GM18867 (cell line): ENCODE measurements at regions not wholly inside any gene's neighbourhood (a gene's known extent, or its start where the extent isn't known, plus 50 kb on each side); places are given as distances from the start of the nearest gene placed in this dataset.

ENCODE experiments used
- ATAC-seq: cut with Tn5 transposase; IDR thresholded peaks from one replicate; pipeline ENCODE4 v1.9.1; 2021; ENCODE audit warnings: mild to moderate bottlenecking, moderate library complexity; ENCODE audit not compliant: unreplicated experiment

- ATAC-seq: no peak
These were observed 180.4 kb downstream of the URI1 start for GRCh38 chr19:30122431-30122830.

GRCh38 chr19:30123119-30123518, 181.1 kb downstream of the URI1 start:
- no peak for ATAC-seq

DNA sequence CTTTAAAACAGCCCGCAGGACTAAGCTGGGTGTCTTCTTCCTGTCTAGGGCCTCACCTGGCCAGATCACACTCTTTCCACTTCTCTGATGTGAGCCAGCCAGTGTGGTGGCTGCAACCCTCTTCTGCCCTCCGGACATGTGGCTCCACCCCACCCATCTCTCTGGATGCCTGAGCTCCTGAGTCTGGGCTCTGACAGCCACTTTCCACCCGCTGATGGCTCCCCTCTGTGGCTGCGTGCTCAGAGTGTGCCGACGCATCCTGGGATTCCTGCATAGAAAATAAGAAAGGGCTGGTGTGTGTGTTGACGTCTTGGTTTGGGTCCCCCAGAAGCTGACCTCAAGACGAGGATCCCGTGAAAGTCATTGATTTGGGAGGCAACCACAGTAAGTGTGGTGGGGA, 181.6 kb downstream of the URI1 start:
- no peak for ATAC-seq

- ATAC-seq: no peak
These were observed 186.2 kb downstream of the URI1 start for GRCh38 chr19:30128211-30128610.

DNA sequence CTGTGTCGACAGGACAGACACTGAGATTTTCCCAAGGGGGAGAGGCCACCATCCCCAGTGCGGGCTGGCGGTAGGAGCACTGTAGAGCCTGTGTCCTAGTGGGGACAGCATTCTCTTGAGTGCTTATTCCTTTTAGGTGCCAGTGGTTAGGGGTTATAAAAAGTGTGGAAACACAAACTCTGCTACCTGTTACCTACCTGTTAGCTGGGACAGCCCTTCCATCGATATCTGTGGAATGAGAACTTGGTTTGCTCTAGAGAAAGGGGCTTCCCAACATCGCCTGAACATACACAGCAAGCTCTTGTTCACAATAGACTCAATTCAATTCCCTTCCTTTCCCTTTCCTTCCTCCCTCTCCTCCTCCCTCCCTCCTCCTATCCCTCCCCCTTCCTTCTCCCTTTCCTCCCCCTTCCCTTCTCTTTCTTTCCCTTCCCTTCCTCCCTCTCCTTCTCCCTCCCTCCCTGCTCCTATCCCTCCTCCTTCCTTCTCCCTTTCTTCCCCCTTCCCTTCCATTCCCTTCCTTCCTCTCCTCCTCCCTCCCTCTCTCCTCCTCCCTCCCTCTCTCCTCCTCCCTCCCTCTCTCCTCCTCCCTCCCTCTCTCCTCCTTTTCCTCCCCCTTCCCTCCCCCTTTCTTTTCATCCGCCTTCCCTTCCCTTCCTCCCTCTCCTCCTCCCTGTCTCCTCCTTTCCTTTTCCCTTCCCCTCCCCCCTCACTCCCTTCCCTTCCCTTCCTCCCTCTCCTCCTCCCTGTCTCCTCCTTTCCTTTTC, 188.5 kb downstream of the URI1 start:
- ATAC-seq: no peak

GRCh38 chr19:30131246-30131645, 189.2 kb downstream of the URI1 start:
- no peak for ATAC-seq

- no peak for ATAC-seq
These were observed 189.8 kb downstream of the URI1 start for GRCh38 chr19:30131722-30132291.

- ATAC-seq: no peak
These were observed 190.5 kb downstream of the URI1 start for GRCh38 chr19:30132343-30133075.

- ATAC-seq: no peak
These were observed 191.8 kb downstream of the URI1 start for GRCh38 chr19:30133803-30134202.

DNA sequence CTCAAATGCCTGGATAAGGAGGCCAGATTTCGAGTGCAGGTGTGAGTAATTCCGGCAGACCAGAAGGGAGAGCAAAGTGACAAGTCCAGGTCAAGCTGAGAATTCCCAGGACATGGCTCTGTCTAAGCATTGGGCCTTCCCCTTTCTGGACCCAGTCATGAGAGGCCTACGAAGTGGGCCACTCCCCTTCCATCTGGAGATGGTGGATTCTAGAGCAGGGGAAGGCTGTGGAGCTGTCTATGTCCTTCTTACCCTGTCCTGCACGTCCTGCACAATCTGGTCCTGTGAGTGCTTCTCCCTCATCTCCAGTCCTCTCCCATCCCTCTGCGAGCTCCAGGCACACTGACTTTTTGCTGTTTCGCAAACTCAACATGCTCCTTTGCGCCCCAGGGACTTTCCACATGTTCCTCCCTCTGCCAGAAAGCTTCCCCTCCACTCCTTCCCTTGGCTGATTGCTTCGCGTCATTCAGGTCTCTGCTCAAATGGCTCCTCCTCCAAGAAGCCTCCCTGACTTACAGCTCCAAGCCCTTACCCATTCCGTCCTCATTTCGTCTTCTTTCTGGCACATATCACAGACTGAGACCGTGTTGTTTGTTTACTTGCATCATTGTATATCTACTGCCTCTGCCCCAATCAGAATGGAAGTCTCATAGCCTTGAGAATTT, 193.2 kb downstream of the URI1 start:
- no peak for ATAC-seq

GRCh38 chr19:30135797-30136196, 193.8 kb downstream of the URI1 start:
- no peak for ATAC-seq

- ATAC-seq: no peak
These were observed 194.7 kb downstream of the URI1 start for GRCh38 chr19:30136611-30137195.

DNA sequence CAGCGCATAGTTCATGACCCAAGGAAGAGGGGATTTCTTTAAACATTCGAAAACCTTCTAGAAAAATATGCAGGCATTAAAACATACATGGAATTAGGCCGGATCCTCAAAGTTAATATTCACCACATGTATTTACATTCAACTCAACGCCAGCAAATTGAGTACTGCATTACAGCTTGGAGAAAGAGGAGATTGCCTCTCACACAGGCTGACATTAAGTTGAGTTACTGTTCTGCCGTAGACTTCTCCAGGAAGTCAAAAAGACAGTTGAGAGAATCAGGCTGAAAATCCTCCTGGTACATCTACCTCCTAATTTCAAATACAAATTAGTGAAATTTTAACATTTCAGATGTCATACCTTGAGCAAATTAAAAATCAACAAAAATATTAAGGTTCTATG, 195.7 kb downstream of the URI1 start:
- ATAC-seq: no peak

DNA sequence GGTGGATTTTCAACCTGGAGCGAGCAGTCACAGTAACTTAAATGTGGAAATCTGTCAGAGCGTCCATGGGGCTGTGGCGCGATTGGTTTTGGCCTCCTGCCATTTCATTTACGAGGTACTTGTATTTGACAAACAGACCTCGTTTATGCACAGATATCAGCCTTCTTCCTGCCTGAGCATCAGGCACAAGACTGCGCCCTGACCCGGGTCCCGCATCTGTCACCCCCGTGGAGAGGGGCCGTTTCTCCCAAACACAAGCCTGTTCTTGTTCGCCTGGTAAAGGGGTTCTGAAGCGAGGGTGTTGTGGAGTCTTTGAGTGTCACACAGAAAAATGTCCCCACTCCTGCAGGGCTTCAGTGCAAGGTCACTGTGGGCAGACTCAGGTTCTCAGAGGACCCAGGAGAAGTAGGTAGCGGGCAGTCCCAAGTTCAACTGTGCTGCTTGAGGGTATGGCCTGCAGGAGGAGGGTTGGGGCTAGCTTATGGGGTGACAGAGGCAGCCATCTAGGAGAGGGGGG, 202.3 kb downstream of the URI1 start:
- no peak for ATAC-seq

DNA sequence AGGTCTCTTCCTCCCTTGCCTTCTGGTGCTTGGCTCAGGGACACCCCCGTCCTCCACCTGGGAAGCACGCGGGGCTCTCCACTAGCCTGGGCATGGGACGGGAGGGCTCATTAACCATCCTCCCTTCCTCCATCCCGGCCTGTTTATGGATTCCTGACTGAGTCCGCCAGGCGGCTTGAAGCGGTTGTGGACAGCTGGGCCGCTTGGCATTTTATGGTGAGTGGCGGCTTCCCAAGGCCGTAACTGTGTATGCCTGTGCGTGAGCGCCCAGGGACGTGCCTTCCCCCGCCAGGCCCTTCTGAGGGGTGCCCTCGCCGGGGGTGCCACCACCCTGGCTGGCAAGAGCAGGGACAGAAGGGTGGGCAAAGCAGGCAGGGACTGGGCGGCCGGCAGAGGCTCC, 202.8 kb downstream of the URI1 start:
- no peak for ATAC-seq

DNA sequence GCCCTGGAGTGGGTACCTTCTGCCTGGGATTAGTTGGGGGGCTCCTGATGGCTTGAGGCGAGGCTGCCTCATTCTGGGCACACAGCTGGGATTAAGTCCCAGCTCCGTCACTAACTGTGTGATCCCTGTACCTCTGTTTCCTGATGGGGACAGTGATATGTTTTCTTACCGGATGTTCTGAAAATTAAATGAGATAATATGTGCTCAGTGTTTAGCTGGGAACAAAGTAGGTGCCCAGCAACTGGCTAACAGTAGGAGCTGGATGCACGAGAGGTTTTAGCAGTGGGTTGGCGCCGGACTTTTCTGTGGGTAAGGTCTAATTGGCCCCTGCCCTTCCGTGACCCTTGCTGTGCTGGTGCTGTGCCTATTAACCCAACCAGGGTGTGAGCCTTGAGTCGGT, 203.4 kb downstream of the URI1 start:
- ATAC-seq: no peak

- ATAC-seq: no peak
These were observed 204.3 kb downstream of the URI1 start for GRCh38 chr19:30146346-30146745.

DNA sequence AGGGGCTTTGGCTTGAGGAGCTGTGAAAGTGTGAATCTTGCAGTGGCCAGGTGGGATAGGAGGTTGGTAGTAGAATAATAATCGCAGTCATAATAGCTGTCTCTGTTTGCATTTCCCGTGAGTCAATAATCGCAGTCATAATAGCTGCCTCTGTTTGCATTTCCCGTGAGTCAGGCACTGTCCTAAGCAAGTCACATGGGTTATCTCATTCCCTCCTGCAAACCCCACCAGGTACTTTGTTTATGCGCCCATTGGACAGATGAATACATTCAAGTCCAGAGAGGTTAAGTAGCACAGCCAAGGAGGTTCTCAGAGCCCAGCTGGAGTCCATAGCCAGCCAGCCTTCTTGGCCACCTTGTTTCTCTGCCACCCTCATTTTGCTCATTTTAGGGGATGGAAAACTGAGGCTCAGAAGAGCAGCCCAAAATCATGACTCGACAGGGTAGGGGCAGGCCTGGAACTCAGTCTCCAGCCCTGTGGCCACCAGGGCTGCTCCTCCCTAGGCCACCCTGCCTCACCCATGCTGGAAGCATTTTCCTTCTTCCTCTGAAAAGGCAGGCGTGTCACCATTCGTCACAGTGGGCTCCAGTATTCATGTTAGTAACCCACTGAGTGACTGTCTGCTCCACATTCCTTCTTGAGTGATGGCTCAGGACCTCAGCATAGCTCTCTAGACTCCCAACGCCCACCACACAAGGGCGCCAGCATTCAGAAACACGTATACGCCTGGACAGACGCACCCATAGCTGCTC, 206.2 kb downstream of the URI1 start:
- ATAC-seq: no peak

DNA sequence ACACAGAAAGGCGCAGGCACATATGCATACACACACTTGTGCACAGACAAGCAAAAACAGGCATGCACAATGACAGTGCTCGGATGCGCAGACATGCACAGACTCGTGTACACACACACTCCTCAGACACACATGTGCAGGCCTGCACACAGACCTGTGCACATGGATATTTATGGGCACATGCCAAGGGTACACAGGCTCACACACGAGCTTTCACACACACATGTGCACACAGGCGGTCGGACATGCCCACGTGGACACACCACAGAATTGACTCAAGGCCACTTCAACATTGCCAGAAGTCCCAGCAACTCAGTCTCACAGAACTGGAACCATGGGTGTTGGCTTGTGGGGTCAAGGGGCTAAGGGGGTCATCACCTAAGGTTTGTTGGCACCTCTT, 206.8 kb downstream of the URI1 start:
- ATAC-seq: no peak

GRCh38 chr19:30149300-30149699, 207.3 kb downstream of the URI1 start:
- no peak for ATAC-seq
